Occipital lobe (tissue), 1 donor: ENCODE measurements at regions not wholly inside any gene's neighbourhood (a gene's known extent, or its start where the extent isn't known, plus 50 kb on each side); places are given as distances from the start of the nearest gene placed in this dataset.

ENCODE experiments used
- DNase-seq: peaks from one replicate; lab custom pipeline; 2025; lab: John Stamatoyannopoulos, UW

GRCh38 chr12:113521708-113522107, 50.0 kb upstream of the LHX5 start:
- no peak for DNase-seq
